ENCODE measurements at regions not wholly inside any gene's neighbourhood (a gene's known extent, or its start where the extent isn't known, plus 50 kb on each side); places are given as distances from the start of the nearest gene placed in this dataset.

GRCh38 chr1:191546803-191547202, 611.5 kb upstream of the RGS18 start:
- Histone ChIP-seq H3K4me2 (ENCODE audit: low read length) (no peak overlapping the region), H3K9me2 (ENCODE audit: insufficient read depth, low read length) (no peaks in the 10 kb centered on the region), H3K4me1 (ENCODE audit: insufficient read depth, low read length, poor library complexity, severe bottlenecking) (no peaks in the 10 kb centered on the region), H4K20me1 (ENCODE audit: insufficient read depth, low read length) (no peaks in the 10 kb centered on the region), H3K79me2 (ENCODE audit: insufficient read depth, low read depth, low read length) (no peaks in the 10 kb centered on the region), H3K36me3 (ENCODE audit: insufficient read depth, low read length) (no peaks in the 10 kb centered on the region), H2AFZ (ENCODE audit: low read length) (no peak overlapping the region), H3K4me3 (ENCODE audit: low read depth, low read length, poor library complexity, severe bottlenecking) (no peak overlapping the region), H3K27ac (ENCODE audit: low read depth, low read length, poor library complexity, severe bottlenecking) (no peak overlapping the region), H3K9me3 (ENCODE audit: low read length) (no peaks in the 10 kb centered on the region)
- DNase-seq (ENCODE audit: low spot score), result no peak
- intact Hi-C loops (cut with micrococcal nuclease; ENCODE audit: unreplicated experiment), result no loop called here
- ChIA-PET CTCF (ENCODE audit: unreplicated experiment) (no interaction called here), POLR2A (no interaction called here)
- no peak for TF ChIP-seq CTCF (conservative IDR thresholded peaks at IDR 0.05; ENCODE audit: low read length)
- no peak for TF ChIP-seq EZH2phosphoT487 (IDR thresholded peaks at IDR 0.05; ENCODE audit: borderline replicate concordance, low read depth, low read length)
- no TSS peak for BruUV-seq (replicated peaks)

GRCh38 chr1:191551019-191551418, 607.2 kb upstream of the RGS18 start:
- no peaks in the 10 kb centered on the region for H3K36me3 ChIP-seq (ENCODE audit: insufficient read depth, low read length)
- no peak for TF ChIP-seq EZH2phosphoT487 (IDR thresholded peaks at IDR 0.05; ENCODE audit: borderline replicate concordance, low read depth, low read length)
- no peak for TF ChIP-seq CTCF (conservative IDR thresholded peaks at IDR 0.05; ENCODE audit: low read length)
- H3K4me2 ChIP-seq (ENCODE audit: low read length), result no peak overlapping the region
- no peak overlapping the region for H3K4me3 ChIP-seq (ENCODE audit: low read depth, low read length, poor library complexity, severe bottlenecking)
- no peaks in the 10 kb centered on the region for H3K79me2 ChIP-seq (ENCODE audit: insufficient read depth, low read depth, low read length)
- CTCF ChIA-PET (ENCODE audit: unreplicated experiment), result no interaction called here
- no peak overlapping the region for H3K27ac ChIP-seq (ENCODE audit: low read depth, low read length, poor library complexity, severe bottlenecking)
- POLR2A ChIA-PET, result interaction anchor here (0.6 kb wide), 1 partner anchor 90 kb away, joined by 3 read pairs; no protein-coding TSS in a partner anchor
- intact Hi-C loops (cut with micrococcal nuclease; ENCODE audit: unreplicated experiment), result no loop called here
- no peaks in the 10 kb centered on the region for H4K20me1 ChIP-seq (ENCODE audit: insufficient read depth, low read length)
- H3K9me3 ChIP-seq (ENCODE audit: low read length), result no peaks in the 10 kb centered on the region
- no TSS peak for BruUV-seq (replicated peaks)
- H3K9me2 ChIP-seq (ENCODE audit: insufficient read depth, low read length), result no peaks in the 10 kb centered on the region
- H3K4me1 ChIP-seq (ENCODE audit: insufficient read depth, low read length, poor library complexity, severe bottlenecking), result no peaks in the 10 kb centered on the region
- no peak for DNase-seq (ENCODE audit: low spot score)
- H2AFZ ChIP-seq (ENCODE audit: low read length), result no peak overlapping the region

GRCh38 chr1:191558379-191558778, 599.9 kb upstream of the RGS18 start:
- Histone ChIP-seq H2AFZ (ENCODE audit: low read length) (no peak overlapping the region), H3K4me1 (ENCODE audit: insufficient read depth, low read length, poor library complexity, severe bottlenecking) (no peaks in the 10 kb centered on the region), H3K4me2 (ENCODE audit: low read length) (no peak overlapping the region), H3K79me2 (ENCODE audit: insufficient read depth, low read depth, low read length) (no peaks in the 10 kb centered on the region), H3K9me2 (ENCODE audit: insufficient read depth, low read length) (no peaks in the 10 kb centered on the region), H3K27ac (ENCODE audit: low read depth, low read length, poor library complexity, severe bottlenecking) (no peak overlapping the region), H4K20me1 (ENCODE audit: insufficient read depth, low read length) (no peaks in the 10 kb centered on the region), H3K9me3 (ENCODE audit: low read length) (no peaks in the 10 kb centered on the region), H3K4me3 (ENCODE audit: low read depth, low read length, poor library complexity, severe bottlenecking) (no peak overlapping the region), H3K36me3 (ENCODE audit: insufficient read depth, low read length) (no peaks in the 10 kb centered on the region)
- CTCF ChIA-PET (ENCODE audit: unreplicated experiment), result no interaction called here
- no peak for DNase-seq (ENCODE audit: low spot score)
- TF ChIP-seq EZH2phosphoT487 (IDR thresholded peaks at IDR 0.05; ENCODE audit: borderline replicate concordance, low read depth, low read length), result no peak
- TF ChIP-seq CTCF (conservative IDR thresholded peaks at IDR 0.05; ENCODE audit: low read length), result no peak
- intact Hi-C loops (cut with micrococcal nuclease; ENCODE audit: unreplicated experiment), result no loop called here
- BruUV-seq (replicated peaks), result no TSS peak
- POLR2A ChIA-PET, result interaction anchor here (0.5 kb wide), 1 partner anchor 334 kb away, joined by 3 read pairs; no protein-coding TSS in a partner anchor

All from OCI-LY7 (cell line).